Activated T-cell treated with anti-CD3 and anti-CD28 coated beads, Interleukin-2, amount 50 U/mL, for 48 hours (primary cell): ENCODE measurements at regions not wholly inside any gene's neighbourhood (a gene's known extent, or its start where the extent isn't known, plus 50 kb on each side); places are given as distances from the start of the nearest gene placed in this dataset.

Experiments
- DNase-seq, 2 experiments: peaks; one replicate each; pipeline ENCODE4 v3.0.0-alpha.2; 2020

DNA sequence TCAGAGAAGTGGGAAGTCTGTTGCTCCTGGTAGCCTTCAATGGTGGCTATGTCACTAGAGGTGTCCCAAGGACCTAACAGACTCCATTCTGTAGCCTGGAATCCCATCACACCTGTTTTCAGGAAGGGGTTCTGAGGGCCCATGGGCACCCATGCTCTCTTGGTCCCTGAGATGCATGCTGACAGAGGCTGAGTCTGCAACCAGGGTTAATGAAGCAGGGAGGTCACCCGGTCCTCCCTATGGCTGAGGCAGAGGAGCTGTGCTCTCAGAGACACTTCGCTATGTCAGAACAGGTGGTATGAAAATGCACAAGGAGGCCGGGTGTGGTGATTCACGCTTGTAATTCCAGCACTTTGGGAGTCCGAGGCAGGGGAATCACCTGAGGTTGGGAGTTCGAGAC, 452.1 kb downstream of the TCERG1L start:
- no peak for DNase-seq

DNA sequence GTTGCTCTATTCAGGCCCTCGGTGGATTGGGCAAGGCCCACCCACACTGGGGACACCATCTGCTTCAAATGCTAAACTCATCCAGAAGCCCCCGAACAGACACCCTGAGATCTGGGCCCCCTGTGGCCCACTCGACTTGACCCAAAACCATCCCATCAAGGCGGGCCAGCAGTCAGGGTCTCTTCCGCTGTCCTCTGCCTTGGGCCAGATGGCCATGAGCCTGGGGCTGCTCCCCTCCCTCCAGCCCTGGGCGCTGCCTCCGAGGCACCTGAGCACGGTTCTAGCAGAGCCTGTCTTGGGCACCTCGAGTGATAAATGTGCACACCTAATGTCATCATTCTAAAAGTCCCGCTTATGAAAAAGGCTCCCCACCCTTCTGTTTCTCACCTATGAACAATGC, 449.4 kb downstream of the TCERG1L start:
- no peak for DNase-seq

DNA sequence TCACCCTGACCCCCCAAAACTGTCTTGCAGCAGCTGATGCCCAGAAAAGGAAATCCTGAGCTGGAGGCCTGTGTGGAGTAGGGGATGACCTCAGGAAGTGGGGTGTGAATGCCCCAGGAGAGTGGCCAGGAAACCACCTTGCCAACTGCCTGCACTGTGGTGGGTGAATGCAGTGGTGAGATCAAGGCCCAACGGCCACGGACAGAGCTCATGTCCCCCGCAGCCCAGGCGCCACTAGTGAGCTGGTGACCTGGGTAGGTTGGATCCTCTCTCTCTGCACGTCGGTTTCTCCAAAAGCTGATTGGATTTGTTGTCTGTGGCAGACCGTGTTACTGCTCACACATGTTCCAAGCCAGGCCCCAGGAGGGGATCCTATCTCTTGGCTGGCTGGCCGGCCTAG, 448.9 kb downstream of the TCERG1L start:
- no peak for DNase-seq

DNA sequence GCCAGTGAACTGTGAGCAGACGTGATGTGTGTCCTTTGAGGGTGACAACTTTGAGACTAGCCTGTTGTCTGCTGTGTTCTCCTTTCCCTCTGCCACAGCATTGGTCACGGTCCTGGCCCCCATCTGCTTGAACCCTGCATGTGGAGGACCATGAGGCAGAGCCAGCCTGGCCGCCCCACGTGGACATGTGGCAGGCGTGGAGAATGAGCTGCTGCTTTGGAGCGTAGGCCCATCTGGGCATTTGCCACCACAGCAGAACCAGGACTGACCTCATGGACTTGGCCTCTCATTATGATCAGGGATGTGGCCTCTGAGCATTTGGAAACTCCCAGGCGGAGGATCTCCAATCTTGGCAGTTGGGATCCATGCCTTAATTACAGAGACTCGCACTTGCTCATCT, 448.5 kb downstream of the TCERG1L start:
- no peak for DNase-seq

DNA sequence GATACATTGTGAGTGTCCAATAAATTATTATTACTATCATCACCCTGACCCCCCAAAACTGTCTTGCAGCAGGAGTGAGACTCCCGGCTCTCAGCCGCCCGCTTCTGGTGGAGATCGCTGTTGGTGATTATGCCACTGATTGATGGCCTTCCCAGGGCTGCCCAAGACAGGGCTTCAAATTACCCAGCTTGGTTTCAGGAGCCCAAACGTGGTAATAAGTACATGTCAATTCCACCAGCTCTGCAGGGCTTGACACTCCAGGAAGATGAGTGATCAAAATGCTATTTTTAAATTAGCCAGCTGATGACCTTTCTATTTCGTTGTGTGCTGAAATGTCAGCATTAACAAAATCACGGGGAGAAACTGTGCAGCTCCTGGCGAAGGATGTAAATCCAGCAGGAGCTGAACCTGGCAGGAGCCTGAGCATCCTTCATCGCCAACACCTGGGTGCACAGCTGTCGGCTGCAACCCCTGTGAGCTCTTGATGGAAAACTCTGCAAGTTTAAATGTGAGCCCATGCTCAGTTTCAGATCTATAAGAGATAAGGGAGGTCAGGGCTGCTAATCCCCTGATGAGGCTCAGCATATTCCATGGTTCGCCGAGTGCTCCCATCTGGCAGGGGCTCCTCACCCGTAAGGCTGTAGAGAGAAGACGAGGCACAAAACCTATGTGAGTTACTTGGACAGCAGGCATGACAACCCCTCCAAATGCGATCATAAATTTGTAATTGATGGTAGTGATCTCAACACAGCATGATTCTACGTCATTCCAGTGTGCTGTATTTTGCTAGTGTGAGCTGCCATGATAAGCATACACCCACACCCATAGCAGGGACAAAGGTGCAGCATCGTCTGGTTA, 446.3 kb downstream of the TCERG1L start:
- DNase-seq = no peak

DNA sequence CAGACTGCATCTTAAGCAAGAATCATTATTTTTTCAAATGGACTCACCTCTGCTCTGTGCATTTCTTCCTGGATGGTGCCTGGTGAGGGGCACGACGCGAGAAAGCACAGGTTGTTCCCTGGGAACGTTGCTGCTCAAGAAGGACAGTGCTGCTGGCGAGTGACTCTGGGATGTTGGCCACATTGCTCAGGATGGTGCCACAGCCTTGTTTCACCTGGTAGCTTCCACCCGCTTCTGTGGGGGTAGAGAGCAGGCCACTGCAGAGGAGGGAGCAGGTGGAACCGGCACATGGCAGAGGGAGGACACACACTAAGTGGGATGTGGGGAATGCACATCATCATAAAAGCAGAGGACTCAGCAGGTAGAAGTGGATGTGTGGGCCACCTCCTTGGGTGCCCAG, 444.7 kb downstream of the TCERG1L start:
- DNase-seq = no peak

DNA sequence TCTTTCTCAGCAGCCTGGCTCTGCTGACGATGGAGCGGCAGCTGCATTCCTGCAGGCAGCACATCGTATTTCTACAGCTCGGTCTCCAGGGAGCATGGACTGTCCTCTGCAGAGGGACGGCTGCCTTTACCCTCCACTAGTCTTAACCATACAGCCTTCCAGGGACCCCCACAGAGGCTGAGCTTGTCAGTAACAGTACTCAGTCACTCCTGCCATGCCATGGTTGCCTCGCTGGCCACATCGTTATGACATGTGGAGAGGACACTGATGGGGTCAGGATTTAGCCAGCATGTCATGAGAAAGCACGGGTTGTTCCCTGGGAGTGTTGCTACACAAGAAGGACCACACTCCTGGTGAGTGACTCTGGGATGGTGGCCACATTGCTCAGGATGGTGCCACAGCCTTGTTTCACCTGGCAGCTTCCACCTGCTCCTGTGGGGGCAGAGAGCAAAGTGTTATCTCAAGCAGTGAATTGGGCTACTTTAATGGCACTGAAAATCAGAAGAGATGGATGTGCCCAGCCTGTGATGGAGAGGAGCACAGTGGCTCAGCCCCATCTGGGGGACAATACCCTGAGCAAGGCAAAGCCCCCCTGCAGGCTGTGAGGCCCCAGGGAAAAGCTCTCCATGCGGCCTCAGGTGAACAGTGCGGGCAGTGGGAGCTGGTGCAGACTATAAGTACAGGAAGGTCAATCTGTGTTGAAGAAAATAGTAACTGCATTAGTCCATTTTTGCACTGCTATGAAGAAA, 443.9 kb downstream of the TCERG1L start:
- no peak for DNase-seq

DNA sequence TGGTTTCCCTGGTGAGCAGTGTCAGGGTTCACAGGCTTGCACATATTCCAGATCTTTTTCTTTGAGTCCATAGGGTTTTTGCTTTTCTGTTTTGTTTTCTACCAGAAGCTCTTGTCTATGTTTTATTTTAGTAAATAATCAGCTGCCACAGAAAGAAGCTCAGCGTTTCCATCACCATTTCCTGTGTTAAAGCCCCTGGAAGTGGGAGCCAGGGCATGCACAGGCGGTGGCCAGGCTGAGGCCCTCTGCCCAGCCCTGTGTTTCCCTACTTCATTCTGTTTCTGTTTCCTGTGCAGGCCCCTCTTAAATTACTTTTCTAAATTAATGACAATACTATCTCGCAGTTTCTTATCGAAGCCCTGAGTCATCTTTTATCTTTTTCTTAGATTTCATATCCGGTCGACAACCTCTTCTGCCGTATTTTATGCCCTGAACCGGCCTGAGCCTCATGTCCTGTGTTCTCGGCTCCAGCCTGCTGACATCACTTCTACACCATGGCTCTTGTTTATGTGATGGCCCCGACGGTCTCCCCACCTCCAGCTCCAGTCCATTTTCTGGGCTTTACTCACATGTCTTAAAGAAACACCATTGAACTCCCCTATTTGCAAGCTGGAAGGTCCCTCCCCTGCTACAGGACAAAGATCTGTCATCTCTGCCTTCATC, 442.2 kb downstream of the TCERG1L start:
- no peak for DNase-seq

DNA sequence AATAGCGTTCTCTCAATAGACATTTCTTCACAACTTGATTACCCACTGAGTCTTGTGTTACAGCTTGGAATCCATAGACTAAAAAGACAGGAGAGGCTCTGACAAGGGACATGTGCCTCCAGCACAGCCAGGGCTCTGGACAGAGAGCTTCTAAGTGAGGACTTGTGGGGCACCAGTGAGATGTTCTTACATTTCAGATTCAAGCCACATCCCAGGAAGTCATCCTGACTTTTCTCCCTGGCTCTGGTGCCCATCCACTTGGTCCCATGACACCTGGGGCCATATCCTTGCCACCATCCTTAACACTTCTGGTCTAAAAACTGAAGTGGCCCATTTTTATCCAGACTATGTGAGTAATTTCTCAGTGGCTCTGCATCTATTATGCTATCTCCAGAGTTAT, 440.1 kb downstream of the TCERG1L start:
- DNase-seq = no peak

DNA sequence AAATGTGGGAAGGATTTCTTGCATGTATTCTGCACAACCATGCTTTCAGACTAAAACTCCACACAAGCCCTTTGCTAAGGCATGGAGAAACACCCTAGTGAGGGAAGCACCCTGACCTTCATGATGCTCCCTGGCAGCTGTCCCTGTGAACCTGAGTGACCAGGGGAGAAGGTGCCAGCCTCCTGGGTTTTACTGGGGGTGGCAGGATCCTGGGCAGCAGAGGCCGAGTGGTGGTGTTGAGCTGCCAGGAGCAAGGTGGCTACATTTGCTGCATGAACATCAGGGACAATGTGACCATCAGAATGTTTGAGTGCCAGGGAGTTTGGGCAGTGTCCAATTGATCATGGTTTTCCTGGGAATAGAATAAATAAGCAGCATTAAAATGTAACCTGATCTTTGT, 437.9 kb downstream of the TCERG1L start:
- DNase-seq = no peak

DNA sequence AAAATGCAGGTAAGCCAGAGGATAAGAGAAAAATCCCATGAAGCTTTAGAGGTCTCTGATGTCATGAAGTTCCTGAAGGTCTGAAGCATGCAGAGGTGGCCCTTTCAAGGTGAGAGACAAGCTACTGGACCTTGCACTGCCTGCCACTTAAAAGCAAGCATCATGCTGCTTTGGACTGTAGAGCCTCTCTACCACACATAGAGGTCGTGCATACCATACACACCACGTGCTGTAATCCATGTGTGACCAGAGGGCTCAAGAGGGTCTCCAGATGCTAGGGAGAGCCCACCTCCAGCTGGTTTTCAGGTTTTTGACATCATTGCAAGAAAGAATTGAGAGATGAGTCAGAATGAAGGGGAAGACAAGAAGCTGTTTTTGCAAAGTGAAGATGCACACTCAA, 436.4 kb downstream of the TCERG1L start:
- no peak for DNase-seq

DNA sequence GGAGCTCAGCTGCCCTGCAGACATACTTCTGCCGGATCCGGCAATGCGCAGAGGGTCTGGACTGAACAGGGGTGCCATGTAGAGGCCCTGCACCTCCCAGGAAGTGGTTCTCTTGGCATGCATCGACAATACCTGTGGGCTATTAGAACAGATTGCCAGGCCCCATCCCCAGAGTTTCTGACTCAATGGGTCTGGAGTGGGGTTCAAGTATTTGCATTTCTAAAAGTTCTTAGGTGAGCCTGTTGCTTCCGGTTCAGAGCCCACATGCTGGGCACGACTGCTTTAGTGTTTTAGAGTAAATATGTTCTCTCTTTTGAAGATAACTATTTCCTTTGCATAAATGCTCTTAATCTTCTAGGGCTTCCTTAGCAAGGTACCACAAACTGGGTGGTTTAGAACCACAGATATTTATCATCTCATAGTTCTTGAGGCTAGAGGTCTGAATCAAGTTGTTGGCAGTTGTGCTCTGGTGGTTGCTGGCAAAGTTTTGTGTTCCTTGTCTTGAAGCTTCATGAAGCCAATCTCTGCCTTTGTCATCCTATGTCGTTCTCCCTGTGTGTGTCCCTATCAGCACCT, 435.5 kb downstream of the TCERG1L start:
- DNase-seq = no peak

DNA sequence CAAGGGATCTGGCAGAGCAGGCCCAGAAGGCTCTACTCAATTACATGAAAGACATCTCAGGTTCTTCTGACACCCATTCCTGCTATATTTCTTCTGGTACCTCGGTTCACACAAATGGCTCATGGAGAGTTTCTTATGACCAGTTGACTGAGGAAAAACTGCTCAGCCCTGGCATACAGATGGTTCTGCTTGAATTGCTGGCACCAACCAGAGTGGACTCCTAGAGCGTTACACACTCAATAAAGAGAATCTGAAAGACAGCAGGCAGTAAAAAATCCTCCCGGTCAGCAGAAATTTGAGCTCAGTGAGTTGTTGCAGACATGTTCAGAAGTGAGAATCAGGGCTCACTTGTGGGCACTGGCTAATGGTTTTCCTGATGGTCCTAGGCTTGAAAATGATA, 434.4 kb downstream of the TCERG1L start:
- no peak for DNase-seq

DNA sequence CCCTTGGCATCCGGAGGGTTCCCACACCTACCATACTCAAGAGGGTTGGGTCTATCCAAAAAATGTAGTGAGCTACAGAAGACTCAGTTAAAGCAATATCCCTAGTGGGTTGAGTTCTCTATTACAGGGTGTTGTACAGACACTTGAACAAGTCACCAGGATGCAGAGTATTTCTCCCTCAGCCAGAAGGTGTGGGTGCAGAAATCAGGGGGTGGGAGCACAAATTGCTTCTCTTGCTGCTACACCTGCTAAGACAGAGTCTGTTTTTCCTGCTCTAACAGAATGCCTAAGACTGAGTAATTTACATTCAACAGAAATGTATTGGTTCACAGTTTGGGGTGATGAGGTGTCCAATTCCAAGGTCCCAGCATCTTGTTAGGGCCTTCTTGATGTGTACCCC, 433.4 kb downstream of the TCERG1L start:
- no peak for DNase-seq

DNA sequence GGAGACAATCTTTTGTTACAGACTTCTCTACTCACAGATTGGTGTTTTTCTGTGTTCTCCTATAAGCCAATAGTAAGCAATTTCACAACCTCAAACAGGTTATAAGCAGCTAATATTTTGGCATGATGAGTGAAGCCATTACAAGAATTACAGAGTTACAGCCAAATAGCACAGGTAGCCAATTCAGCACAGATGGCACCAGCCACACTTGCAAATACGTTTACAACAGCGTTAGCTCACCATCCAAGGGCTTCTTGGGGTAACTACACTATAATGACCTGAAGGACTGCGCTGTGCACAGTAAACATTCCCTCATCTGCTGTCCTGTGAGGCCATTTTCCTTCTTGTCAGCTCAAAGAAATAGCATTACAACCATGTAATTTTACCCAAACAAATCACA, 428.6 kb downstream of the TCERG1L start:
- no peak for DNase-seq

DNA sequence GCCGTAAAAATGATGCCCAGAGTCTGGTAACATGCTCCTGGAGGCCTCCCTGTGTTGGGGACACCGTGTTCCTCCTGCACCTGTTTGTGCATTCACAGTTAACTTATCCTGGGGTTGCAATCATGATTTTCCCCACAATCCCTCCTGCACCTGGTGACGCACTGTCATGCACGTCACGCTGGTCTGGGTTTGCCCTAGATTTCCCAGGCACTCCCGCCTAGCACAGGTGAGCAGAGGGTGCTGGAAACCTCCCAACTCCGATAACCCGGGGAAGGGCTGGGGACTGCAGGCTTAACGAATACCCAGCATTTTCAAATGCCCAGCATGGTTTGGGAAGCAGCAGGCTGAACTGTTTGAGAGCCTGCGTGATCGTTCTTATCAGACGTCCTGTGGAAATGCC, 427.1 kb downstream of the TCERG1L start:
- no peak for DNase-seq

DNA sequence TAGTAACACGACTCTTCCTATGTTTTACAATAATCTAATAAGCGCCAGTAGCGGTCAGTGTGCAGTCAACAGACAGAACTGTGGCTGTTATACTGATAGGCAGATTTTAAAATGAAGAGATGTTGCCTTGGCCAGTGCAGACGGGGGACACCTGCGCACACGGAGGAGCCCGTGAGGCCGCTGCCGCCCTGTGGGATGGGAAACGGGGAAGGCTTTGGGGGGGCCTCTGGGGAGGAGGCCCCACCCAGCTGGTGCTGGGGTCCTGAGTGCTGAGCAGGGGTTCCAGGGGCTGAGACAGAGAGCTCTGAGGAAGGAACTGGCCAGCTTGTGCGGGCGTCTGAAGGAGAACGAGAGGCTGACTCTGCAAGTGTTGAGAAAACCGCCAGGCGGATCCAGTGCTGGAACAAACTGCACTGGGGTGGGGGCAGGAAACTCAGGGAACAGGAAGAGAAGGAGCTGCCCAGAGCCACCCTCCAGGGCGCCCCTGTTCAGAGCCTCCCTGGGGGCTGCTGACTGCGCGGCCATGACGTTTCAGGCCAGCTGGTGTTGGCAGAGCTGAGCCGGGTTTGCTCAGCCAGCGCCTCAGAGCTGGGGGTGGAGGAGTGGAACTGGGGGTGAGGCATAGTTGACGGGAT, 426.4 kb downstream of the TCERG1L start:
- no peak for DNase-seq

DNA sequence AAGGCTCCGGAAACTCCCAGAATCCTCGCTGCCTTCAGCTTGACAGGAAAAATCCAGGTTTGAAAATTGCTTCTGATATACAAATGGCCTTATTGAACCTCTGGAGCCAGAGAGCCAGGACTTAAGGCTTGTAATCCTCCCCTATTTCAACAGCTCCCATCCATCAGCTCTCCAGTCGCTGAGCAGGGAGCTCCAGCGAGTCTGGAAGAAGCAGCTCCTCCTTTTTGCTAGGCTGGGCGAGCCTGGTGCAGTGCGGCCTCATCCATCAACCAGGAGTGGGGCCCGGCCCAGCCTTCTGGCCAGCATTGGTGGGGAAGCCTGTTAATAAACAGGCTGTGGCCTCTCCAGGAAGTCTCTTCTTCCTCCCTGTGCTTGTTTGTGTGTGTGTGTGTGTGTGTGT, 424.4 kb downstream of the TCERG1L start:
- no peak for DNase-seq

DNA sequence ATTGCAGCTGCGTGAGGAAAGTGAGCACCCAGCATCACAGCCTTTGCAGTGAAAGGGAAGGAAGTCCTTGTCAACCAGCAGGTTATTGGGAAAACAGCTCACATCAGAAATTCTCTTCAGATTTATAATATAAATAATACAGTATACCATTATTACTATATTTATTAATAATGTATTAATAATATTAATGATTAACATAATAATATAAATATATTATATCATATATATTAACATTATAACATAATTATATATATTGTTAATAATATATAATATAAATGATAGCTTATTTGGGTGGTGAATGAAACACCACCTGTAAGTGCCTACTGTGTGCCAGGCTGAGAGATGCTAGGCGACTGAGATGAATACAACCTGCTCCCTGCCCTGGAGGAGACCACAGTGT, 423.0 kb downstream of the TCERG1L start:
- no peak for DNase-seq

DNA sequence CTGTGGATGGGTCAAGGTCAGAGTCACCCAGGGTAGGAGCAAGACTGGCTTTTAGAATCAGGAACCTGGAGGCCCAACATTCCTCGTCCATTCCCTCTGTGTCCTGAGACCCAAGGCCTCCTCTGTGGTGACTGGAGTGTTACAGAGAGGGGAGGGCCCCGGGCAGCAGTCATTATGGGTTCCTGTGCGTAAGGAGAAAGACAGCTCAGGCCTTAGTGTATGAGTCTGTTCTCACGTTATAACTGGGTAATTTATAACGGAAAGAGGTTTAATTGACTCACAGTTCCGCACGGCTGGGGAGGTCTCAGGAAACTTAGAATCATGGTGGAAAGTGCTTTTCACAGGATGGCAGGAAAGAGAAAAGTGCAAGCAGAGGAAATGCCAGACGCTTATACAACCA, 422.3 kb downstream of the TCERG1L start:
- no peak for DNase-seq

DNA sequence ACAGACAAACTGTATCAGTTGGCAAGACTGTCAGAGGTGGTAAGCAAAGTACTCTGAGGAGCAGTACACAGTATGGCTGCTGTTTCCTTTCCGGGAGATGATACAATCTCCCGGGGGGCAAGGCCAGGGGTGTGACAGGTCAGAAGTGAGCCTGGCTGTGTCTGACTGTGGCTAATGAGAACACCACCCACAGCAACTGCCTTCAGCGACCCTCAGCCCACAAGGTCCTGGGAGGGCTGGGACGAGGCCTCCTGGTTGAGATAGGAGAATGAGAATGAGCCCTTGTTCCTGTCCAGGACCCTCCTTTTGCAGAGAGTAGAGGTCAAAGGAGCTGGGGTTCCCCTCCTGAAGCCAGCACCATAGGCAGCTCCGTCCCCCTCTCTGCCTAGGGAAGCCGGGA, 421.7 kb downstream of the TCERG1L start:
- no peak for DNase-seq

DNA sequence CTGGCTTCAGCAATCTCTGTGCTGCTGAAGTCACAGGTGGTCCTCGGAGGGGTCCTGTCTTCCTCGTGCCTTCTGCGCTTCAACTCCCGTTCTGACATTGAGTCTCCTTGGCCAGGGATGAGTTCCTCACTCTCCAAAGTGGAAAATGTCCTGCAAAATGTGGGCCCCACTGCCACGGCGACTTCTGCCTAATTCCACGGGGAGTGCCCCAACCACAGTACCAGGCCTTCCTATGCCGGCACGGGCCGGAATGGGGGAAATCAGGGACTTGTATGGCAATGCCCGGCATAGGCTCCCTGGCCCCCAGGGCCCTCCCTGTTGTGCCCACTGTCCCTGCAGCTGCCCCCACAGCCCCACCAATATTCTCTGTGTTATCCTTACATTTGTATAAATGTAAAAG, 420.5 kb downstream of the TCERG1L start:
- no peak for DNase-seq

DNA sequence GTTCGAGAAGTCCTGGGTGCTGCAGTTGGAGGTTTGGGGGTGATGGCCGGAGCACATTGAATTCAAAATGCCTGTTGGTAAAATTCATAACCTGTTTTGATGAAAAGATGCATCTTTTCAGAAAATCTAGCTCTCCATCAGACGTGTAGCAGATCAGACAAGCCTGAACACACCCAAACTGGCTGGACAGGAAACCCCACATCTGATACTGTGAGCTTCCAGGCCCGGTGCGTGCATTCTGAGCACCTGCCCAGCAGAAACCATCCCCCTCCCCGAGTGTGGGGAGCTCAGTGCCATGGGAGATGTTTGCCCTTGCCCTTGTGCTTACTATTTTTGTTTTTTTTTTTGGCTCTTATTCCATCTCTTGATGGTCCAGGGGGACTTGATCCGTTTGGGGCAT, 417.1 kb downstream of the TCERG1L start:
- no peak for DNase-seq
